ENCODE measurements at regions not wholly inside any gene's neighbourhood (a gene's known extent, or its start where the extent isn't known, plus 50 kb on each side); places are given as distances from the start of the nearest gene placed in this dataset.

- no peak for TF ChIP-seq CEBPB (IDR thresholded peaks at IDR 0.05)
- TF ChIP-seq TCF12 (IDR thresholded peaks at IDR 0.05; ENCODE audit: low read depth) = no peak
- no peak for TF ChIP-seq NFIC (IDR thresholded peaks at IDR 0.05)
- no peak for TF ChIP-seq CREB1 (IDR thresholded peaks at IDR 0.05; ENCODE audit: low read depth)
- no peak for TF ChIP-seq TEAD4 (IDR thresholded peaks at IDR 0.05)
- no peak for TF ChIP-seq EP300 (IDR thresholded peaks at IDR 0.05; ENCODE audit: borderline replicate concordance)
- TF ChIP-seq RAD21 (IDR thresholded peaks at IDR 0.05; ENCODE audit: low read depth) = peak; percentile 3; the same call in 1 of the 2 replicates
- TF ChIP-seq, protein P1, sequence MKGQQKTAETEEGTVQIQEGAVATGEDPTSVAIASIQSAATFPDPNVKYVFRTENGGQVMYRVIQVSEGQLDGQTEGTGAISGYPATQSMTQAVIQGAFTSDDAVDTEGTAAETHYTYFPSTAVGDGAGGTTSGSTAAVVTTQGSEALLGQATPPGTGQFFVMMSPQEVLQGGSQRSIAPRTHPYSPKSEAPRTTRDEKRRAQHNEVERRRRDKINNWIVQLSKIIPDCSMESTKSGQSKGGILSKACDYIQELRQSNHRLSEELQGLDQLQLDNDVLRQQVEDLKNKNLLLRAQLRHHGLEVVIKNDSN (IDR thresholded peaks at IDR 0.05) = no peak
These were observed 90.7 kb downstream of the URB2 start for GRCh38 chr1:229716704-229717103.
